Hematopoietic multipotent progenitor cell treated with erythropoietin and hydrocortisone succinate and interleukin-3 and kit ligand, for 4 days (in vitro differentiated cells): ENCODE measurements at regions not wholly inside any gene's neighbourhood (a gene's known extent, or its start where the extent isn't known, plus 50 kb on each side); places are given as distances from the start of the nearest gene placed in this dataset.
"Not testable (repeated sequence)": the region's sequence is repeated elsewhere in the genome, so short reads cannot be mapped to it uniquely, and the experiment has no call there.

Experiments
- DNase-seq: peaks from one replicate; pipeline ENCODE4 v3.0.0-alpha.2; 2015

DNA sequence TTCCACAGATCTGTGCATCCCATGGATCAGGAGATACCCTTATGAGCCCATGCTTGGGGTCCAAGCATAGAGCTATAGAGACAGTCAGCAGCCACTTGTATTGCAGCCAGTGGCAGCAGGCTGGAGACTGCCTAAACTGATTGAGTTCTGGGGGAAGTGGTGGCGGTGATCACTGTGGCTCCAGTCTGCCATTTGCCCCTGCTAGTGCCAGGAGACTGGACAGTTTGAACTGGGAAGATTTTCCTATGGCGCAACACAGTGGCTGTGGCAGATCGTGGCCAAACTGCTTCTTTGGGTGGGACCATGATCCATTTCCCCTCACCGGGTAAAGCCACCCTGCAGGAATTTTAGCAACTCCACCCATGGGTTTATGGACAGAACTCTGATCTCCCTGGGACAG, 679.7 kb upstream of the SEMA3D start:
- DNase-seq: no peak

DNA sequence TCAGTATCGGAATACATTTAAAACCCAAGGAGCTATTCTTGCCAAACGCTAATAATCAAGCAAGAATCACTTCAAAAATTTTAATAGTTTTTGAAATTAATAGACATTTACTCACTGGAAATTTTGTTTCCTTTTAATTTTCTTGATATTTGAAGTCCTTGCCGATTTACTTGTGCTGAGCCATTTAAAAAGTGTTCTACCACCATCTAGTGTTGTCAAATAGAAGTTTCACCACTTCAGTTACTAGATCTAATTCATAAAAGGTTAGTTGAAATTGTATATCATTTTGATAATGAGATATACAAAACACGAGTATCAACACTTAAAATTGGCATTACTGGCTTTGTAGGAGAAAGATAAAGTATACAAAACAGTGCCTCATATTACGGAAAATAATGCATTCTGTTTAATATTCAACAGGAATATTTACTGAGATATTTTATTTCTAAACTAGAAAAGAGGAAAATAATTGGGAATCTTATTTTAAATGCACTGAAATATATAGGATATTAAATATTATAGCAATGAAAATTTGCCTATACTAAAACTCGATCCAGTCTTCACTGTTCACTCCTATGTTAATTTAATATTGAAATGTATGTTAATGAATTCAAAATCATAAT, 664.8 kb upstream of the SEMA3D start:
- DNase-seq: peak; percentile 61

DNA sequence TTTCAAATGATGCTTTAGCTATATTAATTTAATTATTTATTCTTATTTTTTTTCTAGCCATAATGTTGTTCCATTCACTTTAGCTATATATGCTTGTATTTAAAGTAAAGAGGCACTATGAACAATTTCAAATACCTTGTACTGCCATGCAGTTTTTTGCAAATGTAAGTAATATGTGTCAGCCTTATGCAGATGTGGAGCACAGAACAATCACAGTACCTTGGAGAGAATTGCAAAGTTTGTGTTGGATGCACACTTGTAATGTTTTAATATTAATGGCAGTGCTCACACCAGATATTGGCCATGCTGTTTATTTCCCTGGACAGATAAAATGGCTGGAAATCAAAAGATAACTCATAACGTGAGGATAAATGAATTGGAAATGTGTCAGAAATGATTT, 663.5 kb upstream of the SEMA3D start:
- DNase-seq: no peak

DNA sequence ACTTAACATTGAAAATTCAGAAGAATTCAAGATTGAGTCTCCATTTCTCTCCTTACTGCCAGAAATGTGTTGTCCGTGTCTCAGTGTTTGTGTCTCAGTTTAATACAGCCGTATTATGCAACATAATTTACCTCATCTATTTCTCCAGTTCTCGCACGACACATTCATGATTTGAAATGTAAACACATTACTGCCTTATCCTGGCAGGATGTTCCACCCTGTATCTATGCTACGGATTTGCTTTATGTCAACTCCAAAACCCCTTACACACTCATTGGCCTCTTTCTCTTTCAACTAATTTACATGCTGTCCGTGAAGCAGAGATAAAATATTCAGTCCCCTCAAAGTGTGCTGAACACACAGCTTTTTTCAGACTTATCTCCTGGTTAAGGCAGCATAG, 653.7 kb upstream of the SEMA3D start:
- DNase-seq: no peak

DNA sequence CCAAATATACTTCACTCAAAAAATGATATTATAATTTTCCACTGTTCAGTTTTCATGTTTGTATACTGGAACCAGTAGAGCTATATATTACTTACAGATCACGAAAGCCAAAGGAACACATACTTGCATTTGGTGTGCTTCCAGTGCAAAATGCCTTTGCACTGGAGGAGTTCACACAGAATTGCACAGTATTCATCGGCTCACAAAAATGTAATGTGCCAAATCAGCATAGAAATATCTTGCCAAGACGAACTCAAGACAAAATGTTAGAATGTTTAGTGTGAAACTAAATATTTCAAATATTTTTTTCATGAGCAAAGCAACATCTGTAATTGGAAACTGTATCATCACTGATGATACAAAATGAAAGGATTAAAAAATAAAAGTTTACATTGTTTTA, 646.2 kb upstream of the SEMA3D start:
- no peak for DNase-seq

DNA sequence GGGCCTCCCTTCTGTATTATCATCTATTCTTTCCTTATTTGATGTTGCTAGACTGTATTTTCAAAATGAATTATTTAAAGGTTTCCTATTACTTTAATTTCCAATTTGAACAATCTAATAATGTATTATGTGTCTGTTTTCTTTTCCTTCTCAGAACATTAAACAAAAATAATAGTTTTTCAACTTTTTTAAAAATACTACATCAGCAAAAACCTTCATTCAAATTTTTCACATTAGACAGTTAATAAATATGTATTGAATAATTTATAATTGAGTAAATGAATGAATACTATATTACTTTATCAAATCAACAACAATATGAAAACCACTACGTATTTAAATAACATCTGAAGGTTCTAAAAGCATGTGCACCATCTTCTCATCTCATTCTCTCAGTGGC, 644.1 kb upstream of the SEMA3D start:
- DNase-seq: no peak

DNA sequence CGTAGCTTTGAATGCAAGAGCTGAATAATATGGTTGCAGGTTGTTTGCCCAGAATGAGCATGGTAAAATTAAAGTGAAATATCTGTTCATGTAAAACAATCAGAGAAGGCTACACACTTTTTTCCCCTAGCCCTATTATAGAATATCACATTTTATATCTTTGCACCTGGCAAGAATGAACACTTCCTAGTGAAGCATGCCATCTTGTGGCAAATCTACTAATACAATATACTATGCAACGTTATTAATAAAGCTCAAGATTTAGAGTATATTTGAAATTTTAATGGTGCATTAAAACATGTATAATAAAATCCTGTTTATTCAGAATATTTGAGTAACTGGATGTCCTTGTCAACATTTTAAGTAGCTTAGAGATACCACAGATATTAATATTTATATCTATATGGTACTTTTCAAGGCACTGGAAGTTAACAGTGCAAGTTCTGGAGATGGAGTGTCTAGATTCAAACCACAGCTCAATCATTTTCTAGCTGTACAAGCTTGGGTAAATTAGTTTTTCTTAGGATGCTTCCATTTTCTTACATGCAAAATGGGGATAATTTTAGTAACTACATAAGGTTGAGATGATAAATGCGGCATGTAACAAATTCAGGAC, 643.1 kb upstream of the SEMA3D start:
- DNase-seq: peak; percentile 28

DNA sequence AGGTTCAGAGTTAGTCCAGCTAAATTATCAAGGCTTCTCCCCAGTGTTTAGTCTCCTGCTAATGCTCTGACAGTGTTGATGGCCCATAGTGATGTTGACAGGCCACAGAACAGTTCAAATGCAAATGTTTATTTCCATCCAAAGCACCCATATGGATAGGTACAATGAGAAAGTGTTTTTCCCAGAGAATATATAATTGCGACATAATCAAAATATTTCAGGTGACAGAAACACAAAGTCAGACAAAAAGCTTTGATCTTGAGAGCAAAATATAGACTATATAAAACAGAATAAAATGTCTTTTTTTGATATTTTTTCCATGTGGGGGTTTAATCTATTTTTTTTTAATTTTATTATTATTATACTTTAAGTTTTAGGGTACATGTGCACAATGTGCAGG, 642.3 kb upstream of the SEMA3D start:
- no peak for DNase-seq

DNA sequence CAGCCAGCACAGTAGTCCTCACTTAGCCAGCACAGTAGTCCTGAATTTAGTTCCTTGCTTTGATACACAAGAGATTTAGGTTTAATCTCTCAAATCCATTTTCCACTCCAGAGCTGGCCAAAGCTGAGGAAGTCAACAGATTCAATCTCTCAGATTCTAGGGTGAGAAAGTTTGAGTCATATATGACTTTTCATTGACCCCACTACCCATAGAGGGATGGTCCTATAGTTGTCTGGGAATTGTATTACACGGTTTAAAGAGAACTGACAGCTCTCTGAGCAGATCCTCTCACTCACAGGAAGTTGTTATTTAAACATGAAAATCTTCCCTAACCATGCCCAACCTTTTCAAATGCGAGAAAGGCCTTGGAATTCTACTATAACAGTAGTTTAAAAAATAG, 641.8 kb upstream of the SEMA3D start:
- no peak for DNase-seq

DNA sequence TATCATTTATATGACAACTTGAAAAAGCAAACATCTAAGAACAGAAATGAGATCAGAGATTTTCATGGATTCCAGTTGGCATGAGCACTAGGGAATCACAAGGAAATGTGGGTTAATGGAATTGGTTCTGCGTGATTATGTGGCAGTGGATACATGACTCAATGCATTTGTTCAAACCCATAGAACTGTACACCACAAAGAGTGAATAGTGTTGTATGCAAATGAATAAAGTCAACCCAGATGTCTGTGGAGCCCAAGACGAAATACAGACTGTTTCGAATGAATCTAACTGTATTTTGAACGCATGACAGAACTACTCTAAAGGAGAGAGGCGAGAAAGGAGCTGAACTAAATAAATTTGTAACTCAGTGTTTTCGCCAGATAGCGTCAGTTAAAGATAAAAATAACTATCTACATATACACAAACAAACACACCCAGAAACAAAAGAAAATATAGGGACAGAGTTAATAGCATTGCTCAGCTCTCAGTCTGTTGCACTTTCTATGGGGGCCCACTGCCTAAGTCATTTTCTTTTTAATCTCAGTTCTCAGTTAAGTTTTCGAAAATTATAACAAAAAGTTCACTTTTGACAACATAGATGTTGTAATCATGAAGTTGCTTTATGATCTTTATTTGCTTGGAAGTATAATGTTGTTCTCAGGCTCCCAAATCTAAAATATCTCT, 636.7 kb upstream of the SEMA3D start:
- DNase-seq: no peak

DNA sequence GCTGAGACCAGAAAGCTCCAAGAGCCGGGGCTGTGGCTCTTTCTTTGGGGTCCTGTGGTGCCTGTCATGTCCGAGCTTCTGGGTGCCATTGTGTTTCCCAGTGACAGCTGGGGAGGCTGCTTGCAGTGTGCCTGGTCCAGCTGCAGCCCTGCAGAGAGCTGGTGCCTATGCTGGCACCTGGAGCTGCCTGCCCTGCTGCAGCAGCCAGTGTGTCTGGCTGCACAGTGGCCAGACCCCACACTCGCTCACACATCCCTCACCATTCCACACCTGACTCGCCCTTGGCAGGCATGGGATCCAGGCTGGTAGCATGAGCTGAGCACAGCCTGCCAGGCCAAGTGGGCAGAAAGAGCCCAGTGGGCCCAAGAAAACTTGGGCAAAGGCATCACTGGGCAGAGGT, 635.1 kb upstream of the SEMA3D start:
- DNase-seq: no peak

DNA sequence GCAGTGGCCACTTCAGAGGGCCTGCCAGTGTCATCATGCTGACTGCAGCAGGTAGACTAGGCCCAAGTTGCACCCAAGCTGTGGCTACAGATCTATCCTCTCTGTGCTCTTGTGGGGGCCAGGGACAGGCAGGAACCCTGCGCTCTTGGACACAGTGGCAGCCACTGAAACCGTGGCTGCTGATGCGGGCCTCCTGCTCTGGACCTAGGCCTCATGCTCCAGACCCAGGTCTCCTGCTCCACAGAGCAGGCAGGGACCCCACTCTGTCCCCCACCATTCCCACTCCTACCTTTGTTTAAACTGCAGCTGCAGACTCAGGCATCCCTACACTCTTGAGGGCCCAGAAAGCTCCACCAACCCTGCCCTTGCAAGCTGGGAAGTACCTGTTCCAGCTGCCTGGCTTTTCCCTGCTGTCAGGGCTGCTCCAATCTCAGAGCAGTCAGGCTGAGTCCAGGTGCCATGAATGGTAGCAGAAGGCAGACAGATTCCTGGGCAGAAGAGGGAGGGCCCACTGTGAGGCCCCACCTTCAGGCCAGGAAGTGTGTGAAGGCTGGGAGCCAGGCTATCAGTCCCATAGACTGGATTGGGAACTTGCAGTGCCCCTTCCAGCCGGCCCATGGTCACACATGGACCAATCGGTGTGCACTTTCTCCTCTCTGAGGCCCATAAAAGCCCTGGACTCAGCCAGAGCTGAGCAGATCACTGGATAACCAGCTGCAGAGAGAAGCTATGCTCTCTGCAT, 634.0 kb upstream of the SEMA3D start:
- no peak for DNase-seq

DNA sequence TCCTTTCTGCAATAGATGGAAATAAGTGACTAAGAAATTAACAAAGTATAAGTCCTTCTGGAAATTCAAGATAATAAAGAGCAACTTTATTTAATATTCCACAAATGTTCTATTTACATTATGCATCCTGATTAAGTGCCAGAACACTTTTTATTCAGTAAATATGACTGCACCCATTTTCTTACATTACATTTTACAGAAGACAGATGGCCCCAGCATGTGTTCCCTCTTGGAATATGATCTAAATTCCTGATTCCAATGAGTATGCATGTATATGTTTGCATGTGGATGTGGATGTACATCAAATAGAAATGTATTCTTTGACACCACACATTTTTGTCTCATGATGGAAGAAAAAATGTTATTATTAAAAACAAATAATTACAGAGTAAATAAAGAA, 628.7 kb upstream of the SEMA3D start:
- DNase-seq: no peak

DNA sequence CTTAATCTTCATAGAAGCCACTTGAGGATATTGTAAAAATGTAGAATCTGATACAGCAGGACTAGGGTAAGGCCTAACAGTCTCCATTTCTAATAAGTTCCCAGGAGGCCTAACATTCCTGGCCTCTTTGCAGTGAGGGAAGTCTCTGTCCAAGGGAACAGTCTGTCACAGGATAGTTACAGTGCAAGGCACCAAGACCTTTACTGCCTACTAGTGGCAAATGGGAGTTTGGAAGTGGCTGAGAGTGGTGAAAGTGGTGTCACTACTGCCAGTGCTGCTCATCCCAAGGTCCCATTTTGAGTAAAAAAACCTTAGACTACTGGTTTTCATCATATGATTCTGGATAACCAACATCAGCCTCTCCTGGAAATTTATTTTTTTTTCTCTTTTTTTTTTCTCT, 619.5 kb upstream of the SEMA3D start:
- DNase-seq: peak; percentile 3

DNA sequence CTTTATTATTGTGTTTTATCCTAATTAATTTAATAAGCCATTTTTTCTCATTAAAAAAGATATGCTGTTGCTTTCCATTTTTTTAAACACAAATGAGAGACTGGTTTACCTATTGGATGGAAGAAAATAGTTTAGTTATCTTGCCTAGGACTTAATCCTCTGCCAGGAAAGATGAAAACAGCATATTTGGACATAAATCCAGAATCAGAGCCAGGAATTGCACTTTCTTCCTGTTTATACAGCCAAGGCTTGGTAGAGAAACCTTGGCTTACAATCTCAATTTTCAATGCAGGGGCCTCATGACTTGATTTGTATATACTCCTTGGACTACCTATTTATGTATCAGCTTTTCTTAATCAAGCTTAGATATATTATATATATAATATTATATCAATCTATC, 618.8 kb upstream of the SEMA3D start:
- DNase-seq: no peak

DNA sequence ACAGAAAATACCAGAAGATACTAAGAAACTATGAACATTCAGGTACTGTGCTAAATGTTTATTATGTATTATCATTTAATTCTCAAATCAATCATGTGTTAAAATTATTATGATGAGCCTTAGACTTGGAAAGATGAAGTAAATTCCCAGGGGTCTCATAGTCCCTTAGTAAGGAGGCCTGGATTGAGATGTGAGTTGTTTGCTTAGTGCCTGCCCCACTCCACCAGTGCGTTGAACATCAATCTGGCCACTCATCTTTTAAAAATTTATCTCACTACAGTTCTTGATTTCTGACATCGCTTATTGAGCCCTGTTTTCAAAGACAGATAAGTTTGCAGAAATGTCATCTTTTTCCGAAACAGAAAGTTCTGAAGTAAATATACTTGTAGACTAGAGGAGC, 618.4 kb upstream of the SEMA3D start:
- no peak for DNase-seq

DNA sequence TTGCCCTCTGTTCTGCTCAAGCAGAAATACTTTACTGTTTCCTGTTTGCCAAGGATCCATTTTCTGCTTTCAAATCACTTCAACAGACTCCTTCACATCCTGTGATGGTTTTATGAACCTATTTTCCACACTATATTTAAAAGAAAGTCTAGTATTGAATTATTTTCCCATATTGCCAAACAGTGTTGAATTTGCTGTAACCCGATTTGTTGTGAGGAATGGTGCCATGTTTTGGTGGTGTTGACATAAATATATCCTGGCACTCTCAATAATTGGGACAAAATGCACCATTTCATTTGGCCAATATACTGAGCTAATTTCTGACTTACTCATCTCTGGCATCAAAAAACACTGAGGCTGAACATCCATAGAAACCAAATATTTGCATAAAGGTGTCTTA, 615.4 kb upstream of the SEMA3D start:
- DNase-seq: no peak

DNA sequence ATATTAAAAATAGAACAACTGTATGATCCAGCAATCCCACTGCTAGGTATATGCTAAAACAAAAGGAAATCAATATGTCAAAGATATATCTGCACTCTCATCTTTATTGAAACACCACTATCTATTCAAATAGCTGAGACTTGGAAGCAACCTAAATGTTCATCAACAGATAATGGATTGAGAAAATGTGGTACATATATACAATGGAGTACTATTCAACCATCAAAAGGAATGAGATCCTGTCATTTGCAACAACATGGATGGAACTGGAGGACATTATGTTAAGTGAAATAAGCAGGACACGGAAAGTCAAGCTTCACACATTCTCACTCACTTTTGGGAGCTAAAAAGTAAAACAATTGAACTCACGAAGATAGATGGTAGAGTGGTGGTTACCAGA, 610.1 kb upstream of the SEMA3D start:
- DNase-seq: no peak

DNA sequence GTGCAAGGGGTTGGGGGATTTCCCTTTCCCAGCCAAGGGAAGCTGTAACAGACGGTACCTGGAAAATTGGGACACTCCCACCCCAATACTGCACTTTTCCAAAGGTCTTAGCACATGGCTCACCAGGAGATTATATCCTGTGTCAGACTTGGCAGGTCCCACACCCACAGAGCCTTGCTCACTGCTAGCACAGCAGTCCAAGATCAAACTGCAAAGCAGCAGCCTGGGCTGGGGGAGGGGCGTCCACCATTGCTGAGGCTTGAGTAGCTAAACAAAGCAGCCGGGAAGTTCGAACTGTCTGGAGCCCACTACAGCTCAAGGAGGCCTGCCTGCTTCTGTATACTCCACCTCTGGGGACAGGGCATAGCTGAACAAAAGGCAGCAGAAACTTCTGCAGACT, 604.2 kb upstream of the SEMA3D start:
- DNase-seq: not testable (repeated sequence)

DNA sequence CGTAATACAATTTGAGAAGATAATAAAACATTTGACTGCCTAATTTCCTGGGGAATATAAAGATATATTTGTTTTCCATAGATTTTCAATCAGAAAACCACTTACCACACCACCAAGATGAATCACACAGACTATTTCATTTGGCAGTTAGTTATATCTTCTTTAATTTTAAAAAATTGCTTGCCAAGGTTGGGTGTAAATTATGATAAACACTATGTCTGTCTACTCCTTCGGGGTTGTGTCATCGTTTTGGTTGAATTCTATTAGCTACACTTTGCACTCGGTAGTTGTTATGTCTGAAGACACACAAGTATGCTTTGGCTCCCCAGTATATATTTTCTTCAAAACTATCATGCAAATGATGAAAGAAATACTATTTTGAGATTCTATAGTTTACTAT, 594.8 kb upstream of the SEMA3D start:
- DNase-seq: no peak

DNA sequence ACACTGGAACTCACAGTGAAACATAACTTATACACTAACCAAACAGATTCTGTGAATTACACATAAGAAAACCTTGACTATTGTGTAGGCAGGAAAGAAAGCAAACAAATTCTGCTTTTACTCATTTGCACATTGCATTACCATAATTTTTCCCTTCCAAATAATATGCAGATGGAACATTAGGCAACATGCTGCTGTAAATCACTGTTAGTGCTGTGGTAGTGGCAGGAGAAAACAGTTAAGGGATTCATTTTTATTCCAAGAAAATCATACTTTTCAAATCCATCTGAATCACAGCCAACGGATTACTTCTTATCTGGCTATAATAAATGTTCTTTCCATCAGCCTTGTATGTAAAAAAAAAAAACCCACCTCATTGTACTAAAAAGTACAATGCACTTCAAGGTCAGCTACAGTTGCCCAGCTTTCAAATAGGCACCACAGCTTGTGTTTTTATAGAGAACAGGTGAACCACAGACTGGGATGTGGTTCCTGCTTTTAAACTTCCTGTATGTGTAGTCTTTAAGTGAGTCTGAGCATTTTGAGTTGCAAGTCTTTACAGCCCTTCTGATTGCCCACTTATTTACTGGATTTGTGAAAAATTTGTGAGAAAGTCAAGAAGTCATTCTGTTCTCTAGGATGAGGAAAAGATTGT, 590.0 kb upstream of the SEMA3D start:
- peak; percentile 1 for DNase-seq

DNA sequence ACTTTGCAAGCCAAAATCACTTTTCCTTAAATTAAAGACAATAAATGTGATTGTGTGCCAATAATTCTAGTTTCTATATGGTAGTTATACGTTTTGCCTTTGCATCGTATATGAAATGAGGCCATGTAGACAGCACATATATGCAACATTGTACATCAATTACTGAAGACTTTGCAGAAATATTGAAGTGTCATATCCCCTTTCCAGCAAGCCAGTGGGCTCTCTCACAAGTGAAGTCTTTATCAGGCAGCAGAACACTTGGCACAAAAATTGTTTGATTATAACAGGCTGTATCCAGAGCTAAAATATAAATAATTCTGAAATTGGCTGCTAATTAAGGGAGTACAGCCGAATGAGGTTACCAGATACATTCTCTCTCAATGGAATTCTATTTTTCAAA, 588.6 kb upstream of the SEMA3D start:
- DNase-seq: no peak

DNA sequence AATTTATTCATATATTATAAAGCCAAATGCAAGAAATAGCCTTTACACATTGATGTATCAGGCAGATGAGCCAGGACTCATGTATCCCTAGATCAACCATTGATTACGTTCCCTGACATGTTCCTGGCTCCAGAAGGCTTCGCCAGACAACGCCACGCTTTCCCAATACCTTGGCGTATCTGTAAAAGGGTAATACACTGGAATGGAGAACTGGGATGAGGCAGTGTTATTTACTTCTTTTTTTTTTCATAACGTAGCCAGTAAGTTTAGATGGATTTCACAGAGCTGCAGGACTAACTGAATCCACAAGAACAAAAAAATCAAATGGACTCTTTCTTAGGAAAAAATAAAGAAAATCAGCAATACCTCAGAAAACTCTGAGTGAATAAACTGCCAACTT, 588.1 kb upstream of the SEMA3D start:
- DNase-seq: no peak
